ENCODE measurements at regions not wholly inside any gene's neighbourhood (a gene's known extent, or its start where the extent isn't known, plus 50 kb on each side); places are given as distances from the start of the nearest gene placed in this dataset.

GRCh38 chr6:21953831-21954801 lies 342.7 kb downstream of the PRL start:
- DNase-seq, result peak in 1 of 2 donors; percentile 41

- DNase-seq, result no peak
Observed at GRCh38 chr6:21955053-21955595, 341.7 kb downstream of the PRL start.

GRCh38 chr6:21955951-21956350 lies 340.9 kb downstream of the PRL start:
- DNase-seq, result peak in 1 of 2 donors; percentile 48

- DNase-seq, result no peak
Observed at GRCh38 chr6:21958428-21958827, 338.4 kb downstream of the PRL start.

- DNase-seq, result no peak
Observed at GRCh38 chr6:21961226-21961625, 335.6 kb downstream of the PRL start.

- no peak for DNase-seq
Observed at GRCh38 chr6:21965016-21965415, 331.8 kb downstream of the PRL start.

- no peak for DNase-seq
Observed at GRCh38 chr6:21965953-21966539, 330.8 kb downstream of the PRL start.

- no peak for DNase-seq
Observed at GRCh38 chr6:21967056-21967974, 329.5 kb downstream of the PRL start.

- no peak for DNase-seq
Observed at GRCh38 chr6:21968411-21968810, 328.4 kb downstream of the PRL start.

GRCh38 chr6:21969192-21969591 lies 327.6 kb downstream of the PRL start:
- DNase-seq, result no peak

- no peak for DNase-seq
Observed at GRCh38 chr6:21970569-21971300, 326.1 kb downstream of the PRL start.

GRCh38 chr6:21971541-21971940 lies 325.3 kb downstream of the PRL start:
- DNase-seq, result no peak

GRCh38 chr6:21972516-21972915 lies 324.3 kb downstream of the PRL start:
- no peak for DNase-seq

- no peak for DNase-seq
Observed at GRCh38 chr6:21977346-21977745, 319.5 kb downstream of the PRL start.

GRCh38 chr6:21981235-21981833 lies 315.5 kb downstream of the PRL start:
- DNase-seq, result no peak

GRCh38 chr6:21984135-21984534 lies 312.7 kb downstream of the PRL start:
- no peak for DNase-seq

GRCh38 chr6:21984561-21984960 lies 312.3 kb downstream of the PRL start:
- peak; percentile 68 to 76 for DNase-seq

- DNase-seq, result no peak
Observed at GRCh38 chr6:21985904-21986303, 310.9 kb downstream of the PRL start.

GRCh38 chr6:21986703-21987102 lies 310.1 kb downstream of the PRL start:
- no peak for DNase-seq

- DNase-seq, result peak; percentile 92 to 94
Observed at GRCh38 chr6:21987501-21987957, 309.3 kb downstream of the PRL start.

- DNase-seq, result no peak
Observed at GRCh38 chr6:21990577-21990976, 306.3 kb downstream of the PRL start.
